Bronchial epithelial cell (primary cell): ENCODE measurements at regions not wholly inside any gene's neighbourhood (a gene's known extent, or its start where the extent isn't known, plus 50 kb on each side); places are given as distances from the start of the nearest gene placed in this dataset.

Experiments used
- DNase-seq: peaks from one replicate; pipeline ENCODE4 v3.0.0-alpha.2; 2010; ENCODE audit warnings: low read depth
- FAIRE-seq: peaks from 2 replicates; lab custom pipeline; 2011; peaks lifted over from hg19 to GRCh38; lab: Jason Lieb, UNC
- H3K27me3 ChIP-seq: 2 replicates; pipeline ENCODE4 v1.5.1; 2011; ENCODE audit warnings: low read length; ENCODE audit not compliant: control insufficient read depth, insufficient read depth
- H3K36me3 ChIP-seq: 2 replicates; pipeline ENCODE4 v1.5.1; 2011; ENCODE audit warnings: low read length; ENCODE audit not compliant: control insufficient read depth, insufficient read depth
- H3K4me3 ChIP-seq: 2 replicates; pipeline ENCODE4 v1.5.1; 2011; ENCODE audit warnings: mild to moderate bottlenecking, low read depth, low read length, control low read depth
- TF ChIP-seq, protein P1 (sequence below): IDR thresholded peaks from 2 replicates; pipeline ENCODE4 v1.5.1; 2011; ENCODE audit warnings: mild to moderate bottlenecking, moderate library complexity, low read length, control low read depth, inconsistent platforms; ENCODE audit not compliant: insufficient read depth, severe bottlenecking

GRCh38 chr1:208362011-208362410, 117.8 kb upstream of the PLXNA2 start:
- FAIRE-seq, result no peak
- TF ChIP-seq, protein P1, sequence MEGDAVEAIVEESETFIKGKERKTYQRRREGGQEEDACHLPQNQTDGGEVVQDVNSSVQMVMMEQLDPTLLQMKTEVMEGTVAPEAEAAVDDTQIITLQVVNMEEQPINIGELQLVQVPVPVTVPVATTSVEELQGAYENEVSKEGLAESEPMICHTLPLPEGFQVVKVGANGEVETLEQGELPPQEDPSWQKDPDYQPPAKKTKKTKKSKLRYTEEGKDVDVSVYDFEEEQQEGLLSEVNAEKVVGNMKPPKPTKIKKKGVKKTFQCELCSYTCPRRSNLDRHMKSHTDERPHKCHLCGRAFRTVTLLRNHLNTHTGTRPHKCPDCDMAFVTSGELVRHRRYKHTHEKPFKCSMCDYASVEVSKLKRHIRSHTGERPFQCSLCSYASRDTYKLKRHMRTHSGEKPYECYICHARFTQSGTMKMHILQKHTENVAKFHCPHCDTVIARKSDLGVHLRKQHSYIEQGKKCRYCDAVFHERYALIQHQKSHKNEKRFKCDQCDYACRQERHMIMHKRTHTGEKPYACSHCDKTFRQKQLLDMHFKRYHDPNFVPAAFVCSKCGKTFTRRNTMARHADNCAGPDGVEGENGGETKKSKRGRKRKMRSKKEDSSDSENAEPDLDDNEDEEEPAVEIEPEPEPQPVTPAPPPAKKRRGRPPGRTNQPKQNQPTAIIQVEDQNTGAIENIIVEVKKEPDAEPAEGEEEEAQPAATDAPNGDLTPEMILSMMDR, result no peak
- H3K36me3 ChIP-seq, result no peaks in the 10 kb centered on the region
- DNase-seq, result no peak
- H3K4me3 ChIP-seq, result no peak overlapping the region
- H3K27me3 ChIP-seq, result no peaks in the 10 kb centered on the region

DNA sequence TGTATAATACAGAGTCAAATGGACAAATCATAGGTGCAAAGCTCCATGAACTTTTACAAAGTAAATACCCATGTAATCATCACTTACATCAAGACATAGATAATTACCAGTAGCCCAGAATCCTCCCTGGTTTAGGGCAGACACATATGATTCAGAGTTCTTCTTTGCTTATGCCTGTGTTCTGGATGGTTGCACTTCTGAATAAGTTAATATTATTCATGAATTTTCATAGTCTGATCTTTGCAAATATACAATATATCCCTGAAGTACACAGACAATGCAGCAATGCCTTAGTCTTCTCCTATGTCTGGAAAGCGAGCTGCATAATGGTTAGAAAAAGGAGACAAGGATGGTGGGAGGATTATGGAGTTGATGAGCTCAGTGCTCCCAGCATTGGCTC, 122.4 kb upstream of the PLXNA2 start:
- DNase-seq, result no peak
- FAIRE-seq, result no peak
- TF ChIP-seq, protein P1, result no peak
- no peak overlapping the region for H3K4me3 ChIP-seq
- no peaks in the 10 kb centered on the region for H3K36me3 ChIP-seq
- peaks cover 3% of the 10 kb centered on the region for H3K27me3 ChIP-seq

DNA sequence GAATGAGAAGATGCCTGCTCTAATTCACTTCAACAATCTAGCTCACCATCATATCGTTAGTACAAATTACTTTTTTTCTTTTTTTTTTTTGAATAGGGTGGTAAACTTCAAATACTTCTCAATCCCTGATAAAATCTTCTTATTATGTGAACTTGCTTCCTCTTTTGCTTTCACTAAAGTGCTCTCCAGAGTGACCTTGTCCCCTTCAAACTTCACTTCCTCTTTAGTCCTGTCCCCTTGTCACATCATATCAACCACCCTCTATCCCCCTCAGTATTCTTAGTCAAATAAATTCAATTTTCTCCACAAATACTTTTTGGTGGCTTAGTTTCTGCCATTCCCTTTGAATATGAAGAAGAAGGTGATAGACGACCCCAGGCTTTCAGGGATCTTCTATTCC, 124.9 kb upstream of the PLXNA2 start:
- Histone ChIP-seq H3K4me3 (no peak overlapping the region), H3K36me3 (no peaks in the 10 kb centered on the region), H3K27me3 (peaks cover 3% of the 10 kb centered on the region)
- TF ChIP-seq, protein P1, result no peak
- DNase-seq (no peak), FAIRE-seq (no peak)

GRCh38 chr1:208369658-208370057, 125.5 kb upstream of the PLXNA2 start:
- Histone ChIP-seq H3K27me3 (peaks cover 5% of the 10 kb centered on the region), H3K4me3 (no peak overlapping the region), H3K36me3 (no peaks in the 10 kb centered on the region)
- FAIRE-seq, result no peak
- DNase-seq, result no peak
- TF ChIP-seq, protein P1, result no peak

DNA sequence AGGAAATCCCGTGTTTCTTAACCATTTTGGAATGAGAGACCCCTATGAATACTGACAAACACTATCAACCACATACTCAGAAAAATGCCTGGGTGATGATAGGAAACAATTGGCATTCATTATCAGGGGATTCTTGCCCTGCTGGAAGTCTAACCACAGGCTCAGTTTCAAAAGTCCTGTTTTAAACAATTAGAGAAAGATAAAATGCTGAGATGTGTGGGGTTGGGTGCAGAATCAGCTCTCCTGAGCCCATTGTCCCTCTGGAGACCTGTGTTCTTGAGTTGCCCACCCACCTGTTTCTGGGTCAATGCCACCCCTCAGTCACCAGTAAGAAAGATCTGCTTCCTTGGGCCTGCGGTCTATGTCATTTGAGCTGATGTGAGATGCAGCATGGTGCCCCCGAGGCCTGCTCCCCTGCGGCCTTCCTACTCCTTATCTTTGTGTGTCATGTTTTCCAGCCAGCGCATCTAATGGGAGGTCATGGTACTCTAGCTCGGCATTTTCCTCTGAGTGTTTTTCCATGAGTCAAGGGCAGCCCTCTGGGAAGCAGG, 130.3 kb upstream of the PLXNA2 start:
- Histone ChIP-seq H3K27me3 (peaks cover 3% of the 10 kb centered on the region), H3K36me3 (no peaks in the 10 kb centered on the region), H3K4me3 (no peak overlapping the region)
- FAIRE-seq (no peak), DNase-seq (no peak)
- TF ChIP-seq, protein P1, result no peak

DNA sequence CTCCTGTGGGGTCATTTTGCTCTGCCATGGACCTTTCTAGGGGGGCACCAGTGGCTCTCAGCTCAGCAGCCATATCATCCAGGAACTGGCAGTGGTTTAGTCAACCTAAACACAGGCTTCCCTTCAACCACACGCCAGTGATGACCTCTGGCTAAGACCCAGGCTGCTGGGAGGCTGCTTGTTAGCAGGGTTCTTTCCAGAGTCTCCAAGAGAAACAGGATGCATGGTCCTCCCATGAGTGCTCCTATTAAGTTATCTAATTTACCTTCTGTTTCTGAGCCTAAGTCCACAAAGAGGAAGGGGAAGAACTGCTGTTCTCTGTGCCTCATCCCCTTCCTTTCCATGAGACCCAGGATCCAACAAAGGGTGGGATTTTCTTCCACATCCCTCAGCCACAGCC, 137.3 kb upstream of the PLXNA2 start:
- DNase-seq, result no peak
- no peak for FAIRE-seq
- H3K27me3 ChIP-seq, result peaks cover 2% of the 10 kb centered on the region
- H3K4me3 ChIP-seq, result no peak overlapping the region
- TF ChIP-seq, protein P1, result no peak
- no peaks in the 10 kb centered on the region for H3K36me3 ChIP-seq
